ENCODE measurements at regions not wholly inside any gene's neighbourhood (a gene's known extent, or its start where the extent isn't known, plus 50 kb on each side); places are given as distances from the start of the nearest gene placed in this dataset.
"Not testable (repeated sequence)": the region's sequence is repeated elsewhere in the genome, so short reads cannot be mapped to it uniquely, and the experiment has no call there.

DNA sequence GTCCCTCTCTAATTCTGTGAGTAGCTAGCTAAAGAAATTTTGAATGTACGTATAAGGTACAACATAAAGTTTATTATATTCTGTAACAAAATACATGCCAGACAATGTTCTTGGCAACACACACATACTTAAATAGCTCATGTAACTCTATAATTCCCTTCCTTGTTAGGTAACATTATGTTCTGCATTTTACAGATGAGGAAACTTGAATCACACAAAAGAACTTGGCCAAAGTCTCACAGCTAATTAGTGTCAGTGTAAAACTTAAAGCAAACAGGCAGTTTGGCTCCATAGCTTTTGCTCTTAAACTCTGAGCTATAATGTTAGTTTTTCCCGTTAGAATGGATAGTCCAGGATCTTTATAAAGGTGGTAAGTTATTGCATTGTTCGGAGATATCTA lies 1091.8 kb upstream of the SLIT2 start:
- CTCF ChIA-PET = interaction anchor here (1.6 kb wide), 1 partner anchor 16 kb away, joined by 4 read pairs; no protein-coding TSS in a partner anchor
- TF ChIP-seq, protein P1, sequence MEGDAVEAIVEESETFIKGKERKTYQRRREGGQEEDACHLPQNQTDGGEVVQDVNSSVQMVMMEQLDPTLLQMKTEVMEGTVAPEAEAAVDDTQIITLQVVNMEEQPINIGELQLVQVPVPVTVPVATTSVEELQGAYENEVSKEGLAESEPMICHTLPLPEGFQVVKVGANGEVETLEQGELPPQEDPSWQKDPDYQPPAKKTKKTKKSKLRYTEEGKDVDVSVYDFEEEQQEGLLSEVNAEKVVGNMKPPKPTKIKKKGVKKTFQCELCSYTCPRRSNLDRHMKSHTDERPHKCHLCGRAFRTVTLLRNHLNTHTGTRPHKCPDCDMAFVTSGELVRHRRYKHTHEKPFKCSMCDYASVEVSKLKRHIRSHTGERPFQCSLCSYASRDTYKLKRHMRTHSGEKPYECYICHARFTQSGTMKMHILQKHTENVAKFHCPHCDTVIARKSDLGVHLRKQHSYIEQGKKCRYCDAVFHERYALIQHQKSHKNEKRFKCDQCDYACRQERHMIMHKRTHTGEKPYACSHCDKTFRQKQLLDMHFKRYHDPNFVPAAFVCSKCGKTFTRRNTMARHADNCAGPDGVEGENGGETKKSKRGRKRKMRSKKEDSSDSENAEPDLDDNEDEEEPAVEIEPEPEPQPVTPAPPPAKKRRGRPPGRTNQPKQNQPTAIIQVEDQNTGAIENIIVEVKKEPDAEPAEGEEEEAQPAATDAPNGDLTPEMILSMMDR (IDR thresholded peaks at IDR 0.05; ENCODE audit: control extremely low read depth, extremely low read depth, low read depth, missing control alignments) = no peak
- no peak for DNase-seq (ENCODE audit: extremely low spot score)
- POLR2A ChIA-PET = no interaction called here

DNA sequence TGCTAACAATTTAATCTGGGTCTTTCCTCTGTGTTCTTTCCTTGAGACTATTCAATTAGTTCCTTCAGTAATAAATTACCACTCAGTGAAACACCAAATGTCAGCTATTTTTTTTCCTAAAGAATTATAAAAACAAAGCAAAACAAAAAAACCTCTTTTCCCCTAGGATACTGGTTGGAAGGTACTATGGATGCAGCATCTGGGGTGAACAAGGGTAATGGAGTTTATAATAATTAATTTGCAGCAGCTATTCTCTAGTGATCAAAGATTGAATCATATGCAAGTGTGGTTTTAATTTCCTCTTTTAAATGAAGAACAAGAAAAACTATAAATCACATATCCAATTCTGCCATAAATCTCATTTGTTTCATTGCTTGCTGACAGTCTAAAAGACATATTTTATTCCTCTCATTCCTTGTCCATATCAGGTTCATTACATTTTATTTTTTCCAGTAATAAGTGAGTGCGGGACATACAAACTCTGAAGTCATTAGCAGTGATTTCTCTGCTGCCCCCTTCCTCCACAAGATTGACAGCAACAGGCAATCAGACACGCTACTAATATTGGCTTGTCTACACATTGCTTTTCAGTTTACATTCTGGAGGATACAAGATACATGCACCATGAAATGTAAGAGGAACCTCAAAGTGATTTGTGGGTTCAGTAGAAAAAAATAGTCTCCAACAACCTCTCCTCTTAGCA lies 1093.4 kb upstream of the SLIT2 start:
- ChIA-PET CTCF (interaction anchor here (2.7 kb wide), 1 partner anchor 9 kb away, joined by 13 read pairs; no protein-coding TSS in a partner anchor), POLR2A (no interaction called here)
- TF ChIP-seq, protein P1 (IDR thresholded peaks at IDR 0.05; ENCODE audit: control extremely low read depth, extremely low read depth, low read depth, missing control alignments) = no peak
- no peak for DNase-seq (ENCODE audit: extremely low spot score)

DNA sequence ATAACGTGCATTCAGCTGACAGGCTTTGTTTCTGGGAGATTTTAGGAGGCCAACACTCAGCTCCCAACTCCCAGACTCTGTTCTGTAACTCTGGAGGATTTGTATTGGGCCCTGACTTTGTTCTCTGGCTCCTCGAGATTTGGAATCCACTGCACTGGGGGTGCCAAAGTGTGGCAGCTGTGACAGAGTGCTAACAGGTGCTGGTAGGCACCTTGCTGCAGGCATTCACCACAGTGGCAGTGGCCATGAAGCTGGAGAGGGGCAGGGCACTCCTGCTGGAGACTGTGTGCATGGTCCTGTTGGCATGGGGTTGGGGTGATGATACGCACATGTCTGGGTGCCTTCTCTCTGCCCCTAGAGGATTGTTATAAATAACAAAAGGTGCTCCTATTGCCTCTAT lies 1094.9 kb upstream of the SLIT2 start:
- POLR2A ChIA-PET = no interaction called here
- TF ChIP-seq, protein P1 (IDR thresholded peaks at IDR 0.05; ENCODE audit: control extremely low read depth, extremely low read depth, low read depth, missing control alignments) = no peak
- DNase-seq (ENCODE audit: extremely low spot score) = no peak
- CTCF ChIA-PET = interaction anchor here (2.7 kb wide), 1 partner anchor 10 kb away, joined by 13 read pairs; no protein-coding TSS in a partner anchor

DNA sequence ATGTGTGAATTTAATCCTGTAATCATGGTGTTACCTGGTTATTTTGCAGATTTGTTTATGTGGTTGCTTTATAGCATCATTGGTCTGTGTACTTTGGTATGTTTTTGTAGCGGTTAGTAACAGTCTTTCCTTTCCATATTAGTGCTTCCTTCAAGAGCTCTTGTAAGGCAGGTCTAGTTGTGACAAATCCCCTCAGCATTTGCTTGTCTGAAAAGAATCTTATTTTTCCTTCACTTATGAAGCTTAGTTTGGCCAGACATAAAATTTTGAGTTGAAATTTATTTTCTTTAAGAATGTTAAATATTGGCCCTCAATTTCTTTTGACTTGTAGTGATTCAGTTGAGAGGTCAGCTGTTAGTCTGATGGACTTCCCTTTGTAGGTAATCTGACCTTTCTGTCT lies 1096.1 kb upstream of the SLIT2 start:
- POLR2A ChIA-PET = no interaction called here
- no peak for DNase-seq (ENCODE audit: extremely low spot score)
- CTCF ChIA-PET = no interaction called here
- TF ChIP-seq, protein P1 (IDR thresholded peaks at IDR 0.05; ENCODE audit: control extremely low read depth, extremely low read depth, low read depth, missing control alignments) = no peak

DNA sequence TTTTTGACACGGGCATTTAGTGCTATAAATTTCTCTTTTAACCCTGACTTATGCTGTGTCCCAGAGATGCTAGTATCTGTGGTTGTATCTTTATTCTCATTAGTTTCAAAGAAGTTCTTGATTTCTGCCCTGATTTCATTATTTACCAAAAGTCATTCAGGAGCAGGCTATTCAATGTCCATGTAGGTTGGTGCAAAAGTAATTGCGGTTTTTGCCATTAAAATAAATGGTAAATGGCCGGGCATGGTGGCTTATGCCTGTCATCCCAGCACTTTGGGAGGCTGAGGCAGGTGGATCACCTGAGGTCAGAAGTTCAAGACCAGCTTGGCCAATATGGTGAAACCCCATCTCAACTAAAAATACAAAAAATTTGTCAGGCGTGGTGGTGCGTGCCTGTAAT lies 1097.4 kb upstream of the SLIT2 start:
- DNase-seq (ENCODE audit: extremely low spot score); CTCF ChIA-PET; POLR2A ChIA-PET: not testable (repeated sequence)

DNA sequence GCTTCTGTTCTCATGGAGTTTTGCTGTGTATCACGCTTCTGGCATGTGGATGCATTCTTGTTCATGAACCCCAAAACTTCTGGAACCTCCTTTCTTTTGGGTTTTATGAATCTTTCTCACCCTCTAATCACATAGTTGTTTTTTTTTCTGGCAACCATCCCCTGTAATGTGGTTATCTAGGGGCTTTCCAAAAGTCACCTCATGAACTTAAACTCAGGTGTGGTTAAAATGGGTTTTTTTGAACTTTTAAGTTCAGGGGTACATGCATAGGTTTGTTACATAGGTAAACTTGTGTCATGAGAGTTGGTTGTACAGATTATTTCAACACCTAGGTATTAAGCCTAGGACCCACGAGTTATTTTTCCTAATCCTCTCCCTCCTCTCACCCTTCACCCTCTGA lies 1099.4 kb upstream of the SLIT2 start:
- CTCF ChIA-PET = interaction anchor here (1.3 kb wide), 1 partner anchor 17 kb away, joined by 3 read pairs; no protein-coding TSS in a partner anchor
- POLR2A ChIA-PET = no interaction called here
- no peak for DNase-seq (ENCODE audit: extremely low spot score)

DNA sequence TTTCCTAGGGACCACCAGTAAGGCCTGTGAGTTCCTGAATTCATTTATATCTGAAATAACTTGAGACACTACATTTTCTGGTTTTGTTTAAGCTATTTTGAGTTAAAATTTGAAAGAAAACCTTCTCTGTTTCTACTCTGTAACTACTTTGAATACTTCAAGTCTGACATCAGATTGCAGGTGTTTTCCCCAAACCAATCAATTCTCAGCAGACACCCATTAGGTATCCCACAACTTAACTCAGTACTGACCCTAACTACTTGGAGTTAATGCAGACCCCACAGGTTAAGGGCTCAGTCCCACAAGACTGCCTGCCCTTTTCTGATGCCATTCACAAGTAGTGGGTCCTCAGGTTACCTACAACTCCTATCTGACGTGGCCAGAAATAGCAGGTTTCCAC lies 1100.0 kb upstream of the SLIT2 start:
- DNase-seq (ENCODE audit: extremely low spot score) = no peak
- TF ChIP-seq, protein P1 (IDR thresholded peaks at IDR 0.05; ENCODE audit: control extremely low read depth, extremely low read depth, low read depth, missing control alignments) = no peak
- CTCF ChIA-PET = no interaction called here
- POLR2A ChIA-PET = no interaction called here

More for the DNA sequence above, 1099.4 kb upstream of the SLIT2 start:
- TF ChIP-seq, protein P1 (IDR thresholded peaks at IDR 0.05; ENCODE audit: control extremely low read depth, extremely low read depth, low read depth, missing control alignments) = no peak

Data from GM10248 (cell line).